K562 (cell line): ENCODE measurements at regions not wholly inside any gene's neighbourhood (a gene's known extent, or its start where the extent isn't known, plus 50 kb on each side); places are given as distances from the start of the nearest gene placed in this dataset.

Experiments used
- ATAC-seq: fragments of 200-7000 bp; cut with Tn5 transposase; 3 replicates; pipeline ENCODE4 v1.9.1; 2020; ENCODE audit warnings: moderate library complexity
- BruUV-seq: library from RNA; stranded (reverse); fragments of 400-500 nt; replicated peaks from 2 replicates; lab custom pipeline; 2021; lab: Mats Ljungman, UMichigan
- CTCF ChIA-PET: fragments of 300-600 bp; formaldehyde crosslinking; extraction: SDS; loops from one replicate; lab custom pipeline; 2021; ENCODE audit warnings: low intra/inter-chr PET ratio; lab: Yijun Ruan, JAX
- POLR2A ChIA-PET: fragments of 300-600, 350-650 bp; sonication (Branson Sonifier 250); formaldehyde crosslinking; extraction: SDS; loops from one replicate; lab custom pipeline; 2021; ENCODE audit warnings: antibody characterized with exemption, inconsistent platforms; lab: Yijun Ruan, JAX
- DNase-seq, 4 experiments: peaks; one replicate each; pipeline versions ENCODE4 v3.0.0 to v3.0.0-alpha.2; 2011 to 2018; ENCODE audit warnings: low spot score in 3 of 4, mixed read lengths in 3 of 4; ENCODE audit errors: extremely low read depth in 1 of 4
- FAIRE-seq: peaks from 2 replicates; lab custom pipeline; 2011; peaks lifted over from hg19 to GRCh38; lab: Jason Lieb, UNC
- H2AFZ ChIP-seq: 2 replicates; pipeline ENCODE4 v1.6.0; 2011; ENCODE audit warnings: low read depth, low read length, control low read depth, inconsistent platforms
- H3K27ac ChIP-seq: fragments of 200-600 bp; 3 replicates; pipeline ENCODE4 v1.8.0; 2011; ENCODE audit warnings: low read depth, mild to moderate bottlenecking, control low read depth, inconsistent platforms, low read length, moderate library complexity, mixed read lengths; ENCODE audit errors: extremely low read depth
- H3K27me3 ChIP-seq, 2 experiments: fragments of 300-600 bp in 1 of 2; 2 replicates in 1 of 2; 3 replicates in 1 of 2; pipeline versions ENCODE4 v1.6.0 to v1.8.0; 2011; ENCODE audit warnings: inconsistent platforms in 2 of 2, low read length in 2 of 2, mild to moderate bottlenecking in 1 of 2, mixed read lengths in 1 of 2, moderate library complexity in 1 of 2; ENCODE audit not compliant: control insufficient read depth in 2 of 2, insufficient read depth in 2 of 2
- H3K36me3 ChIP-seq: fragments of 300-600 bp; 3 replicates; pipeline ENCODE4 v1.8.0; 2011; ENCODE audit warnings: mild to moderate bottlenecking, low read length, inconsistent platforms; ENCODE audit not compliant: control insufficient read depth, insufficient read depth
- H3K4me1 ChIP-seq, 2 experiments: fragments of 200-600 bp in 1 of 2; replicated peaks in 1 of 2; 2 replicates in 1 of 2; 3 replicates in 1 of 2; pipeline versions ENCODE4 v1.5.1 to v1.8.0; 2011; ENCODE audit warnings: inconsistent platforms in 2 of 2, low read length in 2 of 2, mild to moderate bottlenecking in 1 of 2, mixed read lengths in 1 of 2, moderate library complexity in 1 of 2; ENCODE audit not compliant: control insufficient read depth in 2 of 2, insufficient read depth in 2 of 2
- H3K4me2 ChIP-seq: 2 replicates; pipeline ENCODE4 v1.6.1; 2011; ENCODE audit warnings: low read length, control low read depth, inconsistent platforms, mixed read lengths; ENCODE audit not compliant: insufficient read depth
- H3K4me3 ChIP-seq: fragments of 200-600 bp; sonication (generic), shearing (Covaris generic); 2 replicates; pipeline ENCODE4 v1.5.1; 2016; ENCODE audit warnings: control low read depth, inconsistent platforms
- H3K79me2 ChIP-seq: fragments of 200-600 bp; 3 replicates; pipeline ENCODE4 v1.8.0; 2011; ENCODE audit warnings: low read length, inconsistent platforms; ENCODE audit not compliant: control insufficient read depth, insufficient read depth
- H3K9ac ChIP-seq, 2 experiments: 2 replicates each; pipeline versions ENCODE4 v1.6.0 to v1.6.1; 2011; ENCODE audit warnings: low read depth in 2 of 2, low read length in 2 of 2, control low read depth in 1 of 2, inconsistent platforms in 1 of 2, mild to moderate bottlenecking in 1 of 2, mixed read lengths in 1 of 2; ENCODE audit not compliant: insufficient read depth in 1 of 2
- H3K9me1 ChIP-seq: one replicate; pipeline ENCODE4 v1.6.0; 2011; ENCODE audit warnings: inconsistent platforms, mild to moderate bottlenecking, low read length, moderate library complexity; ENCODE audit not compliant: control insufficient read depth, insufficient read depth
- H3K9me3 ChIP-seq: replicated peaks from 2 replicates; pipeline ENCODE4 v1.5.1; 2011; ENCODE audit warnings: low read depth, low read length, inconsistent platforms; ENCODE audit not compliant: control insufficient read depth, insufficient read depth
- H4K20me1 ChIP-seq: replicated peaks from 2 replicates; pipeline ENCODE4 v1.6.1; 2011; ENCODE audit warnings: low read length, inconsistent platforms, mixed read lengths; ENCODE audit not compliant: control insufficient read depth, insufficient read depth
- HDAC1 ChIP-seq, 2 experiments: fragments of 450-650 bp; IDR thresholded peaks; 2 replicates each; pipeline ENCODE4 v1.6.1; 2016 to 2017; ENCODE audit warnings: inconsistent platforms in 1 of 2, mild to moderate bottlenecking in 1 of 2, moderate library complexity in 1 of 2
- HINFP ChIP-seq: fragments of 450-650 bp; conservative IDR thresholded peaks from 2 replicates; pipeline ENCODE4 v1.6.1; 2016; ENCODE audit warnings: missing genetic modification characterization, low read depth, mild to moderate bottlenecking, control low read depth, missing compliant biosample characterization
- IRF9 ChIP-seq: fragments of 450-650 bp; IDR thresholded peaks from 2 replicates; pipeline ENCODE4 v1.6.1; 2016; ENCODE audit warnings: missing biosample characterization, missing genetic modification characterization
- KDM1A ChIP-seq, 2 experiments: fragments of 450-650 bp; IDR thresholded peaks; 2 replicates each; pipeline ENCODE4 v1.6.1; 2016; ENCODE audit warnings: mild to moderate bottlenecking in 2 of 2
- PTRF ChIP-seq: fragments of 450-650 bp; IDR thresholded peaks from 2 replicates; pipeline ENCODE4 v1.6.1; 2016; ENCODE audit warnings: mild to moderate bottlenecking, missing genetic modification characterization, missing compliant biosample characterization
- RCOR1 ChIP-seq, 2 experiments: IDR thresholded peaks; 2 replicates each; pipeline ENCODE4 v1.6.1; 2012; ENCODE audit warnings: low read depth in 2 of 2, low read length in 2 of 2, borderline replicate concordance in 1 of 2, improper control_type of control experiment in 1 of 2
- ZNF445 ChIP-seq: fragments of 250-450 bp; sonication (Bioruptor Pico); IDR thresholded peaks from 2 replicates; pipeline ENCODE4 v1.4.0; 2020; ENCODE audit warnings: low read depth, mild to moderate bottlenecking, moderate library complexity
- ZNF449 ChIP-seq: fragments of 250-450 bp; sonication (Bioruptor Pico); IDR thresholded peaks from 2 replicates; pipeline ENCODE4 v1.8.0; 2022; ENCODE audit warnings: moderate library complexity, mild to moderate bottlenecking, inconsistent platforms
- WGBS: fragments of 100-300 bp; shearing (Covaris generic); methylation state at CpG from one replicate; pipeline ENCODE4 v1.1.6; 2016; ENCODE audit warnings: low coverage, mixed read lengths; ENCODE audit not compliant: insufficient coverage; ENCODE audit errors: missing lambda C conversion rate; 5-methylcytosine and 5-hydroxymethylcytosine counted together
- in situ Hi-C: fragments of 300-500 bp; cut with MboI; formaldehyde crosslinking; loops from 4 replicates; pipeline ENCODE4 v1.15.0; 2018; ENCODE audit warnings: inconsistent platforms, mixed read lengths
- intact Hi-C: fragments of 100-400 bp; cut with micrococcal nuclease; formaldehyde crosslinking; loops from 2 replicates; pipeline ENCODE4 v1.14.2; 2022
- TF ChIP-seq, protein P1 (sequence below): fragments of 450-650 bp; IDR thresholded peaks from 2 replicates; pipeline ENCODE4 v1.6.1; 2016; ENCODE audit warnings: low read depth

DNA sequence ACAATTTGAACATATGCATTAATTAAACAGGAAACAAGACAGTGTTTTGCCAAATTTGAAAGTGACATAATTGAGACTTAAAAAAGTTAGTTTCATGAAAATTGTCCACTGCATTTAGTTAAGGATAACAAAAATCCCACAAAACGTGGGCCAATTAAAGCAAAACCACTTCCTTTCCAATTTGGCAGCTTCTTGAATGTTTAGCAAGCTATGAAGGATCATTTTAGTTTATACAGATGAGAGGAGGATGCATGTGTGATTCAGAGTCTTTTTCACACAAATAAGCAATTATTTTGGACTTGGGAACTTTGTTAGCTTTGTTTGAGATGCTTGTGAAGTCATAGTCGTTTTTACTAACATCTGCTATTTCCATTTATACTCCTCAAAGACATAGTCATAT, 109.6 kb downstream of the ATXN7L3B start:
- WGBS = 0% methylated on average over 2 of the region's 2 CpGs
- no peak overlapping the region for H2AFZ ChIP-seq
- H3K9me1 ChIP-seq = no peaks in the 10 kb centered on the region
- no peak for FAIRE-seq
- ChIA-PET CTCF (no interaction called here), POLR2A (no interaction called here)
- no peaks in the 10 kb centered on the region for H3K9me3 ChIP-seq
- DNase-seq = no peak
- no peaks in the 10 kb centered on the region for H3K4me1 ChIP-seq
- intact Hi-C loops = no loop called here
- H3K27ac ChIP-seq = no peak overlapping the region
- no peak overlapping the region for H3K4me3 ChIP-seq
- in situ Hi-C loops = no loop called here
- no peaks in the 10 kb centered on the region for H3K36me3 ChIP-seq
- no TSS peak for BruUV-seq
- H3K27me3 ChIP-seq = no peaks in the 10 kb centered on the region
- no peaks in the 10 kb centered on the region for H3K79me2 ChIP-seq
- H3K4me2 ChIP-seq = no peak overlapping the region
- H4K20me1 ChIP-seq = no peaks in the 10 kb centered on the region
- no peak overlapping the region for H3K9ac ChIP-seq
- no peak for ATAC-seq
- TF ChIP-seq HDAC1 (IDR thresholded peaks at IDR 0.05) (no peak), ZNF449 (no peak), KDM1A (IDR thresholded peaks at IDR 0.05) (no peak), ZNF445 (CRISPR knock-in tag) (no peak), HINFP (tag) (no peak), IRF9 (tag) (no peak), RCOR1 (IDR thresholded peaks at IDR 0.05; ENCODE audit: borderline replicate concordance in 1 of 2, low read depth in 2 of 2, low read length in 2 of 2) (no peak), PTRF (tag) (no peak)
- TF ChIP-seq, protein P1, sequence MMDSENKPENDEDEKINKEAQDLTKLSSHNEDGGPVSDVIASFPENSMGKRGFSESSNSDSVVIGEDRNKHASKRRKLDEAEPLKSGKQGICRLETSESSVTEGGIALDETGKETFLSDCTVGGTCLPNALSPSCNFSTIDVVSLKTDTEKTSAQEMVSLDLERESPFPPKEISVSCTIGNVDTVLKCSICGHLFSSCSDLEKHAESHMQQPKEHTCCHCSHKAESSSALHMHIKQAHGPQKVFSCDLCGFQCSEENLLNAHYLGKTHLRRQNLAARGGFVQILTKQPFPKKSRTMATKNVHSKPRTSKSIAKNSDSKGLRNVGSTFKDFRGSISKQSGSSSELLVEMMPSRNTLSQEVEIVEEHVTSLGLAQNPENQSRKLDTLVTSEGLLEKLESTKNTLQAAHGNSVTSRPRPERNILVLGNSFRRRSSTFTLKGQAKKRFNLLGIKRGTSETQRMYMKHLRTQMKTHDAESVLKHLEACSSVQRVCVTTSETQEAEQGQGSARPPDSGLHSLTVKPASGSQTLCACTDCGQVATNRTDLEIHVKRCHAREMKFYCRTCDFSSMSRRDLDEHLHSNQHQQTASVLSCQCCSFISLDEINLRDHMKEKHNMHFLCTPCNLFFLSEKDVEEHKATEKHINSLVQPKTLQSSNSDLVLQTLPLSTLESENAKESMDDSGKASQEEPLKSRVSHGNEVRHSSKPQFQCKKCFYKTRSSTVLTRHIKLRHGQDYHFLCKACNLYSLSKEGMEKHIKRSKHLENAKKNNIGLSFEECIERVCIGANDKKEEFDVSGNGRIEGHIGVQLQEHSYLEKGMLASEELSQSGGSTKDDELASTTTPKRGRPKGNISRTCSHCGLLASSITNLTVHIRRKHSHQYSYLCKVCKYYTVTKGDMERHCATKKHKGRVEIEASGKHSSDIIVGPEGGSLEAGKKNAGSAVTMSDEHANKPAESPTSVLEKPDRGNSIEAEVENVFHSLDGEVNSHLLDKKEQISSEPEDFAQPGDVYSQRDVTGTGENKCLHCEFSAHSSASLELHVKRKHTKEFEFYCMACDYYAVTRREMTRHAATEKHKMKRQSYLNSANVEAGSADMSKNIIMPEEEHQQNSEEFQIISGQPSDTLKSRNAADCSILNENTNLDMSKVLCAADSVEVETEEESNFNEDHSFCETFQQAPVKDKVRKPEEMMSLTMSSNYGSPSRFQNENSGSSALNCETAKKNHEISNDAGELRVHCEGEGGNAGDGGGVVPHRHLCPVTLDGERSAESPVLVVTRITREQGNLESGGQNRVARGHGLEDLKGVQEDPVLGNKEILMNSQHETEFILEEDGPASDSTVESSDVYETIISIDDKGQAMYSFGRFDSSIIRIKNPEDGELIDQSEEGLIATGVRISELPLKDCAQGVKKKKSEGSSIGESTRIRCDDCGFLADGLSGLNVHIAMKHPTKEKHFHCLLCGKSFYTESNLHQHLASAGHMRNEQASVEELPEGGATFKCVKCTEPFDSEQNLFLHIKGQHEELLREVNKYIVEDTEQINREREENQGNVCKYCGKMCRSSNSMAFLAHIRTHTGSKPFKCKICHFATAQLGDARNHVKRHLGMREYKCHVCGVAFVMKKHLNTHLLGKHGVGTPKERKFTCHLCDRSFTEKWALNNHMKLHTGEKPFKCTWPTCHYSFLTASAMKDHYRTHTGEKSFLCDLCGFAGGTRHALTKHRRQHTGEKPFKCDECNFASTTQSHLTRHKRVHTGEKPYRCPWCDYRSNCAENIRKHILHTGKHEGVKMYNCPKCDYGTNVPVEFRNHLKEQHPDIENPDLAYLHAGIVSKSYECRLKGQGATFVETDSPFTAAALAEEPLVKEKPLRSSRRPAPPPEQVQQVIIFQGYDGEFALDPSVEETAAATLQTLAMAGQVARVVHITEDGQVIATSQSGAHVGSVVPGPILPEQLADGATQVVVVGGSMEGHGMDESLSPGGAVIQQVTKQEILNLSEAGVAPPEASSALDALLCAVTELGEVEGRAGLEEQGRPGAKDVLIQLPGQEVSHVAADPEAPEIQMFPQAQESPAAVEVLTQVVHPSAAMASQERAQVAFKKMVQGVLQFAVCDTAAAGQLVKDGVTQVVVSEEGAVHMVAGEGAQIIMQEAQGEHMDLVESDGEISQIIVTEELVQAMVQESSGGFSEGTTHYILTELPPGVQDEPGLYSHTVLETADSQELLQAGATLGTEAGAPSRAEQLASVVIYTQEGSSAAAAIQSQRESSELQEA = no peak
